Sigmoid colon (tissue), 4 donors: ENCODE measurements at regions not wholly inside any gene's neighbourhood (a gene's known extent, or its start where the extent isn't known, plus 50 kb on each side); places are given as distances from the start of the nearest gene placed in this dataset.

ENCODE experiments used
- EP300 ChIP-seq, 4 donors: sonication (generic); formaldehyde crosslinking; IDR thresholded peaks; one replicate each; pipeline ENCODE4 v1.6.1; 2017; ENCODE audit warnings: antibody characterized with exemption in 4 of 4
- POLR2A ChIP-seq, 2 donors: fragments of 450-650 bp; IDR thresholded peaks; one replicate each; pipeline ENCODE4 v1.6.1; 2016; ENCODE audit warnings: antibody characterized with exemption in 2 of 2, mild to moderate bottlenecking in 2 of 2, moderate library complexity in 2 of 2
- POLR2AphosphoS5 ChIP-seq, 4 donors: sonication (generic); formaldehyde crosslinking; IDR thresholded peaks; one replicate each; pipeline ENCODE4 v1.6.1; 2017; ENCODE audit warnings: antibody characterized with exemption in 4 of 4
- TF ChIP-seq, protein P1 (sequence below), 4 experiments: fragments of 450-650 bp in 3 of 4; fragments of 200-600 bp in 1 of 4; IDR thresholded peaks; one replicate each; pipeline ENCODE4 v1.5.1; 2016 to 2019; ENCODE audit warnings: antibody characterized with exemption in 4 of 4, mild to moderate bottlenecking in 3 of 4, moderate library complexity in 2 of 4

DNA sequence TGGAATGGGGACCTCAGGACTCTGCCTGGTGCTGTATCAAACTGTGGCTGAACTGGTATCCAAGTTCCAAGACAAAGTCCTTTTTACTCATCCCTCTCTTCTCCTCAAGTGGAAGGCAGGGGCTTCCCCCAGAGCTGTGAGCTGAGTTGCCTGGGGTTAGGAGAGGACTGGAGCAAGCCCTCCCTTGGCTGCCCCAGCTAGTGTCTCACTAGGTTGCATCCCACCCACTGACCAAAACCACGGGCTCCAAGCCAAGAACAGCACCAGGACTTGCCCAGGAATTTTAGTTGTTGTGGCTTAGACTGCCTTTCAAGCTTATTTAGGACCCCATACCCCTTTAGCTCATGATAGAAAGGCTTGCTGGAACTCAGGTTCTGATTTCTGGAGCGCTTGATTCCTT is 158.7 kb upstream of the TNC start:
- TF ChIP-seq, protein P1, sequence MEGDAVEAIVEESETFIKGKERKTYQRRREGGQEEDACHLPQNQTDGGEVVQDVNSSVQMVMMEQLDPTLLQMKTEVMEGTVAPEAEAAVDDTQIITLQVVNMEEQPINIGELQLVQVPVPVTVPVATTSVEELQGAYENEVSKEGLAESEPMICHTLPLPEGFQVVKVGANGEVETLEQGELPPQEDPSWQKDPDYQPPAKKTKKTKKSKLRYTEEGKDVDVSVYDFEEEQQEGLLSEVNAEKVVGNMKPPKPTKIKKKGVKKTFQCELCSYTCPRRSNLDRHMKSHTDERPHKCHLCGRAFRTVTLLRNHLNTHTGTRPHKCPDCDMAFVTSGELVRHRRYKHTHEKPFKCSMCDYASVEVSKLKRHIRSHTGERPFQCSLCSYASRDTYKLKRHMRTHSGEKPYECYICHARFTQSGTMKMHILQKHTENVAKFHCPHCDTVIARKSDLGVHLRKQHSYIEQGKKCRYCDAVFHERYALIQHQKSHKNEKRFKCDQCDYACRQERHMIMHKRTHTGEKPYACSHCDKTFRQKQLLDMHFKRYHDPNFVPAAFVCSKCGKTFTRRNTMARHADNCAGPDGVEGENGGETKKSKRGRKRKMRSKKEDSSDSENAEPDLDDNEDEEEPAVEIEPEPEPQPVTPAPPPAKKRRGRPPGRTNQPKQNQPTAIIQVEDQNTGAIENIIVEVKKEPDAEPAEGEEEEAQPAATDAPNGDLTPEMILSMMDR (IDR thresholded peaks at IDR 0.05) = no peak
- TF ChIP-seq POLR2A (IDR thresholded peaks at IDR 0.05) (no peak), POLR2AphosphoS5 (IDR thresholded peaks at IDR 0.05) (no peak), EP300 (IDR thresholded peaks at IDR 0.05) (no peak)
